GM12873 (cell line): ENCODE measurements at regions not wholly inside any gene's neighbourhood (a gene's known extent, or its start where the extent isn't known, plus 50 kb on each side); places are given as distances from the start of the nearest gene placed in this dataset.

Experiments used
- TF ChIP-seq, protein P1 (sequence below): IDR thresholded peaks from 2 replicates; pipeline ENCODE4 v1.5.1; 2012; ENCODE audit warnings: low read depth, mild to moderate bottlenecking, moderate library complexity, low read length, control low read depth; ENCODE audit not compliant: insufficient read depth; ENCODE audit errors: missing control alignments

DNA sequence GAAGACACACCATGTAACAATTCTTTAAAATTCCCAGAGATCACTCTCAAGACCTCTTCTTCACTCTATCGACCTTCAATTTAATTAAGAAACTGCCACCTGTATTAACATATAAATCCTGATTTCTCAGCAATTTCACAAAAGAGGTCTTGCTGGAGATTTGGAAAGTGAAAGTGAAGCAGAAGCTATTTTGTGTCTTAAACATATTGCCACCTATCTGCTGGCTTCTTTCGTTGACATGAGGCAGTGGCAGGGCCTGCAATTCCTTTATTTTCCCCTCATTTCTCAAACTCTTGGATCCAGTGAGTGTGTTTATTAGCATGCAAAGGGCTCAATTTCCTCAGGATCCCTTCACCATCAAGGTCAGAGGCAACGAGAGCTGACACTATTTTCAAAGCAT lies 780.2 kb upstream of the SLITRK1 start:
- TF ChIP-seq, protein P1, sequence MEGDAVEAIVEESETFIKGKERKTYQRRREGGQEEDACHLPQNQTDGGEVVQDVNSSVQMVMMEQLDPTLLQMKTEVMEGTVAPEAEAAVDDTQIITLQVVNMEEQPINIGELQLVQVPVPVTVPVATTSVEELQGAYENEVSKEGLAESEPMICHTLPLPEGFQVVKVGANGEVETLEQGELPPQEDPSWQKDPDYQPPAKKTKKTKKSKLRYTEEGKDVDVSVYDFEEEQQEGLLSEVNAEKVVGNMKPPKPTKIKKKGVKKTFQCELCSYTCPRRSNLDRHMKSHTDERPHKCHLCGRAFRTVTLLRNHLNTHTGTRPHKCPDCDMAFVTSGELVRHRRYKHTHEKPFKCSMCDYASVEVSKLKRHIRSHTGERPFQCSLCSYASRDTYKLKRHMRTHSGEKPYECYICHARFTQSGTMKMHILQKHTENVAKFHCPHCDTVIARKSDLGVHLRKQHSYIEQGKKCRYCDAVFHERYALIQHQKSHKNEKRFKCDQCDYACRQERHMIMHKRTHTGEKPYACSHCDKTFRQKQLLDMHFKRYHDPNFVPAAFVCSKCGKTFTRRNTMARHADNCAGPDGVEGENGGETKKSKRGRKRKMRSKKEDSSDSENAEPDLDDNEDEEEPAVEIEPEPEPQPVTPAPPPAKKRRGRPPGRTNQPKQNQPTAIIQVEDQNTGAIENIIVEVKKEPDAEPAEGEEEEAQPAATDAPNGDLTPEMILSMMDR, result no peak

DNA sequence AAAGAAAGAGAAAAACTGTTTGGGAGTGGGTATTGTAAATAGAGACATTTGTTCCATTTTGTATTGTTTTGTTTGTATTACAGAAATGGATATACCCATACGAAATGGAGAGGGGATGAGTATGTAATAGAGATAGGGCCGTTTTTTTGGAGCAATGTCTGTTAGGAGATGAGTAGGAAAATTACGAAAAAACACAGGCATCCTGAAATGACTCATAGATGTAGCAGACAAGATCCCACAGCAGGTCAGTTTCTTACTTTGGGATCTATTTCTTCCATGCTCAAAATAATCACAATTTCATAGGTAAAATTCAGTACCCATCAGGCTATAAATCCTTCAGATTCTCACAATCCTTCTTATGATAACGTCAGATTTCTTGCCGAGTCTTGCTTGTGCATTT lies 779.4 kb upstream of the SLITRK1 start:
- TF ChIP-seq, protein P1, result no peak

DNA sequence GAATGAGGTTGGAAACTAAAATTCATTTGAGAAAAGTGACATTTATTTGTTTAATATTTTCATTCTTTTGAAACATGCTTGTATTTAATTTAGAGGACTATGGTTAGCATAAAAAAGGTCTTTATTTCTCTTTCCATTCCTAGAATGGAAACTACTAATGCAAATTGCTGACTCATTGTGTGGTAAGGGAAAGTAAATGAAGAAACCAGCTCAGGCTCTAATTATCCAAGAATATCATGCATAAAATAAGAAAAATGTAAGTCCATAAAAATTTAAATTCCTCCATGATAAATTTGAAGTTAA lies 777.0 kb upstream of the SLITRK1 start:
- TF ChIP-seq, protein P1, result no peak

DNA sequence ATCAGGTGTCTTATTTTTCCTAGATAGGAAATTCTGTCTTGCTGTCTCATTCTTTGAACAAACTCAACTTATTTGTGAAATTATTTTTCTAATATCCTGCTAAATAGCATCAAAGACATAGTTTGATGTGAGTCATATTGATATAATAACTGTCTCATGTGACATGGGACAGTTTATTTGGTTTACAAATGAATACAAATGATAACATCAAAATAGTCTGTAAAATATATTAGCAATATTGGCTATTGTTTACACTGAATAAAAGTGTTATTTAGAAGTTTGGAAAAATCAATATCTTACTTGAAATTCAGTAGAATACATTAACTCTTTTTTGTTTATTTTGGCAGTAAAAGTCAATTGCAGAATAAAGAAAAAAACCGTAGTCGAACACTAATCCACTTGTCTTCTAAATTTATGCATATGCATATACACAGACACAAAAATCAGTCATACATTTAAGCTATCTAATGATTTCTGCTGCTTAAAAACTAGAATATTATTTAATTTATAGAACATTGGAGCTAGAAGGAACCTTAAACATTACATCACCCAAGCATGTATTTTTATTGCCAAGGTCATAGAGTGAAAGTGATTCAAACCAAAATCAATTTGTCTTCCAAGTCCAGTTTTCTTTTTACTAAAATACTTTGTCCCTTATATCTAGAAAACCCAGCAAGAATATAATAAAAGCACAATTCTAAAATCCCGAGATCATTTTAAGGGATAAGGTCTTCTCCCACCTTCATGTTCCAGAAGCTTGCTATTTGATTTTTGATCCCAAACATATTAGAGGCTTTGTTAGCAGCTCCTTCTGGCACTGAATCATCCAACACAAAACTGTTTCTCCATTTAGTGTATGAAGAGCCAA lies 776.5 kb upstream of the SLITRK1 start:
- TF ChIP-seq, protein P1, result no peak

DNA sequence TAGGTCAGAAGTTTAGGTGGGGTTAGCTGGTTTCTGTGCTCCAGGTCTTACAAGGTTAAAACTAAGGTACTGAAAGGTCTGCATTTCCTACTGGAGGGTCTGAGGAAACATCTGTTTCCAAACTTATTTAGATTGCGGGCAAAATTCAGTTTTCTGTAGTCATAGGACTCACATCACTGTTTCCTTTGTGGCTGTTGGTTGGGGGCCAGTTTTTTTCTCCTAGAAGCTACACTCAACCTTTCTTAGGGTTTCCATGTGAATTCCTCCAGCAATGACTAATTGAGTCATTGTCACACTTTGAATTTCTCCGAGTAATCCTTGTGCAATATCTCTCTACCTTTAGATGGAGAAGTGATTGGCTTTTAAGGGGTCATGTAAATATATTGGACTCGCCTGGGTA lies 773.4 kb upstream of the SLITRK1 start:
- TF ChIP-seq, protein P1, result no peak

DNA sequence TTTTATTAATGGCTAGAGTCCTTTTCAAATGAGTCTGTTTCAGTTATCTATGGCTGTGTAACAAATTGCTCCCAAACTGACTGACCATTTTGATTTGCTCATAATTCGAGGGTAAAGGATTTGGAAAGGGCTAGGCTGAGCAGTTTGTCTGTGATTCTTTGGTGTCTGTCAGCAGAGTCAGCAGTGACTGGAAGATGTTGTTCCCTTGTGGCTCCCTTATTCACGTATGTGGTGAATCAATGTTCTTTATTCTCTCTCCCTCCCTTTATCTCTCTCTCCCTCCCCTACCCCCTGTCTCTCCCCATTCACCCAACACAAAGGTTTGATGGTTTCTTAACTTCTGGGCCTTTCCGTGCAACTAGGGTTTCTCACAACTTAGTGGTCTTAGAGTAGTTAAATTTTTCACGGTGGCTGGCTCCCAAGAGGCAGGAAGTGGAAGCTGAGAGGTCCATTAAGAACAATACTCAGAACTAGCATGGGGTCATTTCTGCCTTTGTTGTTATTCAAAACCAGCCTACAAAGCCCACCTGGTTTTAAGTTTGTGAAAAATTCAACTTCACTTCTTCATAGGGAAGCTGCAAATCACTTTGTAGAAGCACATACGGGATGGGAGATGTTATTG lies 772.5 kb upstream of the SLITRK1 start:
- TF ChIP-seq, protein P1, result no peak

DNA sequence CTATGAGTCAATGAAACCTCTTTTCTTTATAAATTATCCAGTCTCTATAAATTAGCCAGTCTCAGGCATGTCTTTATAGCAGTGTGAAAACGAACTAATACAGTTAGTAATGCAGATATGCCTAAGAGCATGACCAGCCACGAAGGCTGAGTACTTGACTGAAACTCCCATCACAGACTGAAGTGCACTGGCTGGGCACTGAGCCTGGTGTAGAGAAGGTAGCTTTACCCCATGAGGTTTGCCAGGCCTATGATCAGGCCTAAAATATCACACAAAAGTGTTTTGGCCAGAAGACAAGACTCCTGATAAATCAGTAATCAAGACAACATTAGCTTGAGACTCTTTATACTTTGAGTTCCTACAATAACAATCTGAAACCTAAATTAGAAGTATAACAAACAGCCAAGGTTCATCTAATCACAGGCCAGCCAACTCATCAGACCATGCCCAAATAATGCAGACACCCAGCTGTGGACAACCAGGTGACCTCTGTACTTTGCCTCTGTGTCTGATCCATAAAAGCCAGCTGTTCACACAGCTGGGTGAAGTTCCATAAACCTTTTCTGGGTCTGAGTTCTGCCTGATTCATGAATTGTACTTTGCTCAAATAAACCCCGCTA lies 771.8 kb upstream of the SLITRK1 start:
- TF ChIP-seq, protein P1, result no peak
